Activated gamma-delta T cell (primary cell): ENCODE measurements at regions not wholly inside any gene's neighbourhood (a gene's known extent, or its start where the extent isn't known, plus 50 kb on each side); places are given as distances from the start of the nearest gene placed in this dataset.
"Not testable (repeated sequence)": the region's sequence is repeated elsewhere in the genome, so short reads cannot be mapped to it uniquely, and the experiment has no call there.

Experiments
- DNase-seq: peaks from one replicate; lab custom pipeline; 2025; lab: John Stamatoyannopoulos, UW

DNA sequence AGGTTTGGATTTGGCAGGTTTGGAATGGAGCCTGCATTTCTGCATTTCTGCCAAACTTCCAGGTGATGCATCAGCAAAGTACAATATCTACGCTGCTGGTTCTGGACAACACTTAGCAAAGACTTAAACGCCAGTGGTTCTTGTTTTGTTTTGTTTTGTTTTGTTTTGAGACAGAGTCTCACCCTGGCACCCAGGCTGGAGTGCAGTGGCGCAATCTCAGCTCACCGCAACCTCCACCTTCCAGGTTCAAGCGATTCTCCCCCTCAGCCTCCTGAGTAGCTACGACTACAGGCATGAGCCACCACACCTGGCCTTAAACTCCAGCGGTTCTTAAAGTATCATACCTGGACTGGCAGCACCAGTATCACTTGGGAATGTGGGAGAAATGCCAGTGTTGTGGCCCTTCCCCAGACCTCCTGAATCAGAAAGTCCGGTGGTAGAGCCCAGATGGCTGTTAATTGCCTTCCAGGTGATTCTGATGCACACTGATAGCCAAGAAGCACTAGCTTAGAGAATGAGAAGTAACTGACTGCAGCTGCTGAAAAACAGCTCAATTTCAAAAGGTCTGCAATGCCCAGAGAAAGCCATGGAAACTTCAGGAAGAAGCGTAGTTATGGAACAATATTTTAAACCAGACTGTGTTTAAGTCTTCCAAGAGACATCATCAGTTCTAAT lies 114.8 kb upstream of the FOXN3 start:
- no peak for DNase-seq

DNA sequence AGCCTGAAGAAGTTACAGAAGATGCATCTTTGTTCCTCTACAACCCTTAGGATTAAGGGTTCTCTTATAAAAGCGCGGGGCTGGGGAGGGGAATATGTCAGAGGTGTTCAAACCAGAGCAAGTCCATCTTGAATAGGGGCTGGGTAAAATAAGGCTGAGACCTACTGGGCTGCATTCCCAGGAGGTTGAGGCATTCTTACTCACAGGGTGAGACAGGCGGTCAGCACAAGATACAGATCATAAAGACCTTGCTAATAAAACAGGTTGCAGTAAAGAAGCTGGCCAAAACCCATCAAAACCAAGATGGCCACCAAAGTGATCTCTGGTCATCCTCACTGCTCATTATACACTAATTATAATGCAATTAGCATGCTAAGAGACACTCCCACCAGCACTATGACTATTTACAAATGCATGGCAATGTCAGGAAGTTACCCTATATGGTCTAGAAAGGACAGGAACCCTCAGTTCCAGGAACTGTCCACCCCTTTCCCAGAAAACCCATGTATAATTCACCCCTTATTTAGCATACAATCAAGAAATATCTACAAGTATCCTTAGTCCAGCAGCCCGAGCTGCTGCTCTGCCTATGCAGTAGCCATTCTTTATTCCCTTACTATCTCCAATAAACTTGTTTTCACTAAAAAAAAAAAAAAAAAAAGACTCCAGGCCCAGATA lies 108.1 kb upstream of the FOXN3 start:
- no peak for DNase-seq

GRCh38 chr14:89524412-89524811 lies 107.4 kb upstream of the FOXN3 start:
- DNase-seq: no peak

DNA sequence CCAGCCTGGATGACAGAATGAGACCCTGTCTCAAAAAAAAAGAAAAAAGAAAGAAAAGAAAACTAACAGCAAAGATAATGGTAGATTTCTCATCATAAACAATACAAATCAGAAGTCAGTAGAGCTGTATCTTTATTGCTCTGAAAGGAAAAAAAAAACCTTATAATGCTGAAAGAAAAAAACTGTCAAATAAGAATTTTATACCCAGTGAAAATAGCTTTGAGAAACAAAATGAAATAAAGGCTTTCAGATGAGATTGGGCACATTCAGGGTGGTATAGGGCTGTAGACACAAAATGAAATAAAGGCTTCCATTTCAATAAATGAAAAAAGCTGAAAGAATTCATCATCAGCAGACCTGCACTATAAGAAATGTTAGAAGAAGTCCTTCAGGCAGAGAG lies 105.0 kb upstream of the FOXN3 start:
- DNase-seq: no peak

DNA sequence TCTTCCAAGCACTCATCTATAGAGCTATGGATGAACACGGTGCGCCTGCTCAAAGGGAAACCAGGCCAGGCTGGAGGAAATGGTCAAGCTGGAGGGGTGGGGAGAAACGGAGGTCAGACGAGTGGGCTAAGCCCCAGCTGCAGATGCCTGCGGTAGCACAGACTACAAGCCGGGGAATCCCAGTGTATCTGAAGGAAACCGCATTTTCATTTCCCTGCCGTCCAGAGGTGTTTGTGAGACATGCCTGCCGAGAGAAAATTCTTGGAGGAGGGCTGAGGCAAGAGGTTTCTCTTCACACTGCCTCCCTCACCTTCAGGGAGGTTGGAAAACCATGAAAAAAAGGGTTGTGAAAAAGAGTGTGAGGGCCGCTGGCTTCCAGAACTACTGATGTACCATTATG lies 102.0 kb upstream of the FOXN3 start:
- DNase-seq: no peak

DNA sequence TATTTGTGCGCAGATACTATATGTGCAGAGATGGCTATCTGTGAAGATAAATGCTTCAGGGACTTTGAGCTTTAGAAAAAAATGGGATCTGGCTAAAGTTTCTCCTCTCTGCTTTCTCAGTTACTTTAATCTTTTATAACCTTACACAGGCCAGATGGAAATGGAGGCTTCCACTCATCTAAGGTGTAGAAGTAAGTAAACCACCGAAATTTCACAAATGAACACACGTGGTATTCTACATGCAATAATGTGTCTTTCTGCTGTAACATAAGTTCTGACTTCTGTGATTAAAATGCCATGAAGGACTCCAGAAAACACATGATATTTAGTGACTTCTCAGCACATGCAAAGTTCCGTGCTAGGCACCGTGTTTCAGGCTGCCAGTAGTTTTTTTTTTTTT lies 99.1 kb upstream of the FOXN3 start:
- no peak for DNase-seq

GRCh38 chr14:89514601-89515000 lies 97.6 kb upstream of the FOXN3 start:
- DNase-seq: no peak

GRCh38 chr14:89509891-89510290 lies 92.9 kb upstream of the FOXN3 start:
- DNase-seq: no peak

DNA sequence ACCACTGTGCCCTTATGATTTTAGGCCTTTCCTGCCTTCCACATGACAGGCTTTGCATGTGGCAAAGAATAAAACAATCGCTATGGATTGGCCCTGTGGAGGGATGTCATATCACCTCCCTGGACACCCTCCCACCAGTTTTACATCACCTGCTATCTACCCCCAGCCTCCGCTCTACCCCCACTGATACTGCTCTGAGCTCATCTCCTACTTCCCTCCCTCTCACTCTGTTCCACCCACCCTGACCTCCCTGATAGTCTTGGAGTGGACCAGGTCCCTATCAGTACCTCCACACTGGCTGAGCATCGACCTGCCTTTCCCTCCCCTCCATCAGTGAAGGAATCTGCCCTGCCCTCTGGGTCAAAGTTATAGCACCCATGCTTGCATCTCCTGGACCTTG lies 91.8 kb upstream of the FOXN3 start:
- DNase-seq: no peak

DNA sequence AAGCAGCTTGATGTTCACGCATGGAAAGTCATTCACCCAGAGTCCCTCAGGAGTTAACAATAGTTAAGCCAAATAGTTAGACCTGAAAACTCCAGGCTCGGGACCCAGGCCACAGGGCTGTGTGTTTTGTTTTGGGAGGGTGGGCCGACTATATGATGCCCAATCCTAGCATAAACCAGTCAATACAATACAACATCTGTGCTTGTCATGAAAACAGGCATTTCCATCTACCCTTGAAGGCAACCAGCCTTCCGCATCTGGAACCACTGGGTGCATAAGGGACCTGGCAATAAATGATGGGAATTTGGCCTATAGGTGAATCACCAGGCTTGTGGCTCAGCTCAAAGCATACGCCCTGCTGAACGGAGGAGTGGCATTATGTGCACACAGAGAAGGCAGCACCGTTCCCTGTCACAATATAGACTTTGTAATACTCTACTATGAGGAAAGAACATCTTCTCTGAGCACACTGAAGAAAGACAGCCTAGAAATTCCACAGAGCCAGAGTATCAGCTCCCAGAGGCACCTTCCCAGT lies 91.0 kb upstream of the FOXN3 start:
- DNase-seq: no peak

- no peak for DNase-seq
Observed at GRCh38 chr14:89507521-89507920, 90.5 kb upstream of the FOXN3 start.

GRCh38 chr14:89506891-89507452 lies 89.9 kb upstream of the FOXN3 start:
- DNase-seq: not testable (repeated sequence)

DNA sequence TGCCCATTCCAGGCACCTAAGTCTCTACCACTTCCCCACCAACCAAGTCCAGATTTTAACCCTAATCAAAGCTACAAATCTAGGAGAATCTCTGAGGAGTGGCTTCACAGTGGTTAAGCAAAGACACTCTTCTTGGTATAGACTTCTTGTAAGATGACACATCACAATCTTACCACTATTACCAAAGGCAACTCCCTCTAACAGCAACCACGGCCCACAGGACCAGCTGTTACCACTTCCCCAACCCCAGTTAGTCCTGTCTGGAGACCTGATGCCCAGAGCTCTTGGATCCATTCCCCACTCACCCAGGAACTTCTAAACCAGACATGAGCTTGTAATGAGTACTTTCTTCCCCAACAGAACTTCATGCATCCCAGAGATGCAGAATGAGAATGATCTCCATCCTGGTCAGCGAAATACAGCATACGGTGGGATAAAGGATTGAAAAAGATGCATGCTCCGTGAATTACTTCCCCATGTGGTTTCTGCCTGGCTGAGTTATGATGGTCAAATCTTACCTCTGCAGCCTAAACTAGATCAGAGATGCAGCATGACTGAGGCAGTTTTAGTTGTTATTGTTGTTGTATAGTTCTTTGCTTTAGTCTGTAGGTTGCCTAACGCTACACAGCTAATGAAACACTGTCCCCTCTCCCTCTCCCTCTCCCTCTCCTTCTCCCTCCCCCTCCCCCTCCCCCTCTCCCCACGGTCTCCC lies 87.7 kb upstream of the FOXN3 start:
- DNase-seq: no peak

DNA sequence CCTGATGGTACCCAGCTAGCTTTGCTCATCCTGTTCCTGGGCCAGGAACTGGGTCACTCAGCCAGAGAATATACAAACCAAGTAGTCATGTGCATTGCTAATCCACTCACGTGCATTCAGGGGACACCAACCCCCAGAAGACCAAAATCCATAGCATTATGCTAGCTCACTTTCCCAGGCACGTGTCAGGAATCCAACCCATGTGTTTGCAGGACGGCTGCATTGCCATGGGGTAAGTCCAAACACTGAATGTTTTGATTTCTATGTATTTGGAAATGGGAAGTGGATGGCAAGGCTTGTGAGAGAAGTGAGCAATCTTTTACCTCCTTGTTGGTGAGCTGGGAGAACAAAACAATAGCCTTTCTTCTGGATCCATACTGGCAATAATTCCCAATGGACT lies 87.1 kb upstream of the FOXN3 start:
- no peak for DNase-seq

DNA sequence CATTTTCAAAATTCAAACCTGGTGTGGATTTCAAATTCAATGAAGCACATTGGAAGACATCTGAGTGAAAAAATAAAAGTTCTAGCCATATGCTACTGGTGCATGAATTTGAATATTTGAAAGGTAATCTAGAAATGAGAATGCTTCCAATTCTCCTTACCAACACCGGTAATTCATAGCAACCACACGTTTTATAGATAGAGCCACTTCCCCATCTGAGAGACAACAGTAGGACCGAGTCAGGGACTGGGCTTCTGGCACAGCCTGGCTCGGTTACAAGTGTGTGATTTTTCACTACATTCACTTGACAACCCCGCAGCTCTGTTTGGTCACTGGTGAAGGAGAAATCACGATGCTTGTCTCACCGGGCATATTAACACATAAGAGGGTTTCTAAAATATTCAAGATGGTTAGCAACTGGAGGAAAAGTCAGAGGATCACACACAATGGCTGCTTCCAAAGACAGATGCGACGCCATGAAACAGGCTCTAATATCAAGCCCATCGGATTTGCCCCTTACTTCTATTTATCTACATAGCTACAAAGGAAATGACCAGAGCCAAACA lies 86.5 kb upstream of the FOXN3 start:
- DNase-seq: no peak

GRCh38 chr14:89502966-89503365 lies 85.9 kb upstream of the FOXN3 start:
- no peak for DNase-seq

DNA sequence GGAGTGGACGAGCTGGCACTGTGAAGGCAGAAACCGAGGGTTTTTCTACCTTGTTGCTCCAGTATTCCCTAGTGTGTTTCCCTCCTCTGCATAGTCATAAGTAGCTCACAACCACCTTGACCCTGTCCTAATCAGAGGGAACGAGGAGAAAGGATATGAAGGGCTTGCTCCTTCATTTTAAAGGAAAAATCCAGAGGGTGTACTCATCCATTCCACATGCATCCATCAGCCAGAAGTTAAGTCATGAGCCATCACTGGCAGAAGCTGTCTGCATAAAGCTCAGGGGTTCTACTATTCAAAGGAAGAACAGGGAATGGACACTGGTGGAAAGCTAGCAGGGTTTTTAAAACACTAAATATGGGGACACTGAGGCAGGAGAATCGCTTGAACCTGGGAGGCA lies 84.3 kb upstream of the FOXN3 start:
- no peak for DNase-seq

DNA sequence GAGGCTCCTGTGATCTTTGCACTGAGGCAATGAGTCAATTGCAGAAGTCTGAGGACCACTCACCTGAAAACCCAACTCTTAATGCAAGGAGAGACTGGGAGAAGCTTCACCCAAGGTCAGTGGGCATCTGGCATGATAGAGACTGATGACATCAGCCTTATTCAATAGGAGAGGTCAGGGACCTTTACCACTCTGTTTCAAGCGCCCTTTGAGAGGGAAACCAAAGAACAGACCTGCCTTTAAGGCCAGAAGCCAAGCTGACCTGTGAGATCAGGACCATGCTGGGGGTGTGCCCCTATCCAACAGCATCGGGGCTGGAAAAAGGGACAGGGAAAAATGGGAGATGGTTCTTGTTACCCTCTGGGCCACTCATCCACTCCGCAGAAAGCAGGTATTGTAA lies 83.3 kb upstream of the FOXN3 start:
- DNase-seq: no peak

DNA sequence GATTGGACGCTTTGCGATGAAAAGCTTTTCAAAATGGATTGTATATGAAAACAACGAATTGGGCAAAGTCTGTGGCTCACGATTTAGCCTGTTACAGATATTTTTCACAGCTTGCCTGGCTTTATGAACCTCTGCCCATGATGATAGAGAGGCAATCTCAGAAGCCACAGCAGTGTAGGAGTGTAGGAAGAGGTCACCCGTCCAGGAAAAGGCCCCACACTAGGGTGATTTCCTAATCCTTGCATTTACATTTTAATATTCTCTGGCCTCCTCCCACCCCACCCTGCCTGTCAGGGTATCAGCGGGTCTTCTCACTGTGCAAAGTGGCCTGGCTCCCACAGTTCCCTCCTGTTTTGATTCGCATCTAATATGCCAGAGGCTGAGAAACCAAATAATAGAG lies 81.8 kb upstream of the FOXN3 start:
- no peak for DNase-seq

- no peak for DNase-seq
Observed at GRCh38 chr14:89495718-89496117, 78.7 kb upstream of the FOXN3 start.

GRCh38 chr14:89493877-89494634 lies 77.0 kb upstream of the FOXN3 start:
- DNase-seq: no peak

DNA sequence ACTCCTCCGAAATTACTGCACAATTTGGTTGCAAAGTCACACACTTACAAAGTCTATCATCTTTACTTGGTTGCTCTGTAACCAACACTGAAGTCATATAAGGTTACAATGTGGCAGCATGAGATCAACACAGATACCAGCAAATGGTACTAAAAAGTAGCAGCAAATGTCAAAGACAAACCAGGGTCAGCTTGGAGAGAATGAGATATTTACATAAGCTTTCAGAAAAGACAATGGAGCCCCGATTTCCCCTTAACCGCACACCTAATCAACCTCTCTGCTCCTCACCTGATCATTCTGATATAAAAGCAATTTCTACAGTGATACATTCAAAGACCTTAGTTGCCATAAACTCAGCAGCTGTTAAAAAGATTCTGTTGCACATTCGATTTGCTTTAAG lies 76.4 kb upstream of the FOXN3 start:
- no peak for DNase-seq
